OCI-LY7 (cell line): ENCODE measurements at regions not wholly inside any gene's neighbourhood (a gene's known extent, or its start where the extent isn't known, plus 50 kb on each side); places are given as distances from the start of the nearest gene placed in this dataset.

Experiments used
- BruUV-seq: library from RNA; stranded (reverse); fragments of 400-500 nt; replicated peaks from 2 replicates; lab custom pipeline; 2021; lab: Mats Ljungman, UMichigan
- CTCF ChIA-PET: fragments of 300-600 bp; sonication (Branson Sonifier 250); formaldehyde crosslinking; loops from one replicate; lab custom pipeline; 2022; ENCODE audit warnings: antibody characterized with exemption; ENCODE audit not compliant: unreplicated experiment; lab: Charles Lee
- POLR2A ChIA-PET: fragments of 300-600 bp; sonication (Branson Sonifier 250); formaldehyde crosslinking; loops from one replicate; lab custom pipeline; 2022; ENCODE audit warnings: antibody characterized with exemption; lab: Charles Lee
- DNase-seq: peaks from one replicate; pipeline ENCODE4 v3.0.0-alpha.2; 2015; ENCODE audit warnings: low spot score
- H2AFZ ChIP-seq: fragments of 200-600 bp; sonication (generic), shearing (Covaris generic); 2 replicates; pipeline ENCODE4 v1.6.1; 2014; ENCODE audit warnings: mild to moderate bottlenecking, antibody characterized with exemption, low read length, moderate library complexity
- H3K27ac ChIP-seq: fragments of 200-600 bp; sonication (generic); 2 replicates; pipeline ENCODE4 v1.5.1; 2014; ENCODE audit warnings: mixed run types, low read depth, mild to moderate bottlenecking, moderate library complexity, low read length, inconsistent platforms; ENCODE audit not compliant: poor library complexity, severe bottlenecking
- H3K36me3 ChIP-seq: fragments of 200-600 bp; sonication (generic); 2 replicates; pipeline ENCODE4 v1.6.1; 2014; ENCODE audit warnings: mild to moderate bottlenecking, antibody characterized with exemption, low read length, moderate library complexity, mixed read lengths; ENCODE audit not compliant: insufficient read depth
- H3K4me1 ChIP-seq: fragments of 200-600 bp; sonication (generic); 2 replicates; pipeline ENCODE4 v1.5.1; 2014; ENCODE audit warnings: mild to moderate bottlenecking, low read length; ENCODE audit not compliant: insufficient read depth, poor library complexity, severe bottlenecking
- H3K4me2 ChIP-seq: fragments of 200-600 bp; sonication (generic); 2 replicates; pipeline ENCODE4 v1.6.1; 2014; ENCODE audit warnings: mild to moderate bottlenecking, low read length
- H3K4me3 ChIP-seq: fragments of 200-600 bp; sonication (generic); 2 replicates; pipeline ENCODE4 v1.5.1; 2014; ENCODE audit warnings: mild to moderate bottlenecking, low read depth, low read length; ENCODE audit not compliant: poor library complexity, severe bottlenecking
- H3K79me2 ChIP-seq: fragments of 200-600 bp; sonication (generic); 2 replicates; pipeline ENCODE4 v1.6.1; 2016; ENCODE audit warnings: low read depth, mild to moderate bottlenecking, low read length, moderate library complexity, mixed read lengths; ENCODE audit not compliant: insufficient read depth
- H3K9me2 ChIP-seq: fragments of 200-600 bp; sonication (generic); 2 replicates; pipeline ENCODE4 v1.6.1; 2016; ENCODE audit warnings: mild to moderate bottlenecking, low read length, mixed read lengths; ENCODE audit not compliant: insufficient read depth
- H3K9me3 ChIP-seq: fragments of 200-600 bp; sonication (generic); 2 replicates; pipeline ENCODE4 v1.6.1; 2014; ENCODE audit warnings: mild to moderate bottlenecking, mixed run types, low read length, mixed read lengths
- H4K20me1 ChIP-seq: fragments of 200-600 bp; sonication (generic); 2 replicates; pipeline ENCODE4 v1.6.1; 2014; ENCODE audit warnings: mild to moderate bottlenecking, antibody characterized with exemption, low read length, moderate library complexity, mixed read lengths; ENCODE audit not compliant: insufficient read depth
- EZH2phosphoT487 ChIP-seq: fragments of 200-600 bp; sonication (generic); IDR thresholded peaks from 2 replicates; pipeline ENCODE4 v1.6.1; 2018; ENCODE audit warnings: low read depth, borderline replicate concordance, mild to moderate bottlenecking, mixed run types, antibody characterized with exemption, low read length, moderate library complexity, mixed read lengths
- intact Hi-C: fragments of 100-400 bp; cut with micrococcal nuclease; formaldehyde crosslinking; loops from one replicate; pipeline ENCODE4 v1.10.0; 2022; ENCODE audit not compliant: unreplicated experiment
- TF ChIP-seq, protein P1 (sequence below): fragments of 200-600 bp; sonication (generic); conservative IDR thresholded peaks from 2 replicates; pipeline ENCODE4 v1.5.1; 2014; ENCODE audit warnings: mild to moderate bottlenecking, antibody characterized with exemption, low read length, moderate library complexity, mixed read lengths

DNA sequence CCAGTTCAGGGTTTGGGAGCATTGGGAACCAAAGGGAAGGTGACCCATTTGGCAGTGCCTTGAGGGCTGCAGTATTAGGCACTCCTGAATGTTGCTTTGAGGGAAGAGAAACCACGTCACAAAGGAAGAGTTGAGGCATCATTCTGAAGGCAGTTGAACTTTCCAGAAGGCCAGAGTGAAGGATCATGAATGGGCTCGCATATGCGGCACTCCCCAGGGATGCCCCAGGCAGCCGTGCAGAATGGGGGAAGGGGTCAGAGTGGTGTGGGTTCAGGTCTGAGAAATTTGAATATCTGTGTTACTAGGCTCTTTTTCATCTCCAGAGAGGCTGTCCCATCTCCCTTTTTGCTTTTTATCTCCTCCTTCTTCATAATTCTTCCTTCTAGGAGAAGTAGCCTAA lies 60.6 kb upstream of the HMHB1 start:
- no peaks in the 10 kb centered on the region for H4K20me1 ChIP-seq
- no peaks in the 10 kb centered on the region for H3K79me2 ChIP-seq
- DNase-seq, result no peak
- intact Hi-C loops, result no loop called here
- H3K4me1 ChIP-seq, result no peaks in the 10 kb centered on the region
- peaks cover 4% of the 10 kb centered on the region; the same call in 1 of the 2 replicates for H3K9me2 ChIP-seq
- no peak overlapping the region for H3K4me3 ChIP-seq
- BruUV-seq, result no TSS peak
- H3K36me3 ChIP-seq, result no peaks in the 10 kb centered on the region
- no peaks in the 10 kb centered on the region for H3K9me3 ChIP-seq
- H2AFZ ChIP-seq, result no peak overlapping the region
- H3K27ac ChIP-seq, result no peak overlapping the region
- TF ChIP-seq EZH2phosphoT487, result no peak
- TF ChIP-seq, protein P1, sequence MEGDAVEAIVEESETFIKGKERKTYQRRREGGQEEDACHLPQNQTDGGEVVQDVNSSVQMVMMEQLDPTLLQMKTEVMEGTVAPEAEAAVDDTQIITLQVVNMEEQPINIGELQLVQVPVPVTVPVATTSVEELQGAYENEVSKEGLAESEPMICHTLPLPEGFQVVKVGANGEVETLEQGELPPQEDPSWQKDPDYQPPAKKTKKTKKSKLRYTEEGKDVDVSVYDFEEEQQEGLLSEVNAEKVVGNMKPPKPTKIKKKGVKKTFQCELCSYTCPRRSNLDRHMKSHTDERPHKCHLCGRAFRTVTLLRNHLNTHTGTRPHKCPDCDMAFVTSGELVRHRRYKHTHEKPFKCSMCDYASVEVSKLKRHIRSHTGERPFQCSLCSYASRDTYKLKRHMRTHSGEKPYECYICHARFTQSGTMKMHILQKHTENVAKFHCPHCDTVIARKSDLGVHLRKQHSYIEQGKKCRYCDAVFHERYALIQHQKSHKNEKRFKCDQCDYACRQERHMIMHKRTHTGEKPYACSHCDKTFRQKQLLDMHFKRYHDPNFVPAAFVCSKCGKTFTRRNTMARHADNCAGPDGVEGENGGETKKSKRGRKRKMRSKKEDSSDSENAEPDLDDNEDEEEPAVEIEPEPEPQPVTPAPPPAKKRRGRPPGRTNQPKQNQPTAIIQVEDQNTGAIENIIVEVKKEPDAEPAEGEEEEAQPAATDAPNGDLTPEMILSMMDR, result no peak
- CTCF ChIA-PET, result no interaction called here
- H3K4me2 ChIP-seq, result no peak overlapping the region
- POLR2A ChIA-PET, result no interaction called here

DNA sequence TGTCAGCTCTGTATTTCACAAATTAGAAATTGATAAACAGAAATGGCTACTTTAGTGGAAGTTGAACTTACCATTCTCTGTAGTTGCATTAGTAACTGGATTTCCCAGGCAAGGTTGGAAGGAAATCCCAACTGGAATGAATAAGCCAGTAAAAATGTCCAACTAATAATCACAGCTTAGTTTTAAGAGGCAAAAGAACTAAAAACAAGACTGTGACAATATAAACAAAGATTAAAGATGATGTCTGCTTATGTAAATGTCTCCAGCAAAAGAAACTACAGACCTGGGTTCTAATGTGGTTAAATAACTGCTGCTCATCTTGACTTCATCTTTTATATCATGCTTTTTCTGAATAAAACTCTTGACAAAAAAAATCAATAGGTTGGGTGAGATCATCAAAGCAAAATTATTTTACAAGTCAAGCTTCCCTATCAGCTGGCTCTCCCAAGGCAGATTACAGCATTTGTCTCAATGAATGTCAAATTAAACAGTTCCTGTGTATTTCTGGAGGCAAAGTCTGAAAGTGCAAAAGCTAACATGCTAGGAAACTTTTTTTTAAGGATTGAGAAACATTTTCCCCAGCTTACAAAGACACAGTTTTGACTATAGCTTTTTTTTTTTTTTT lies 62.3 kb upstream of the HMHB1 start:
- Histone ChIP-seq H3K36me3 (no peaks in the 10 kb centered on the region), H3K79me2 (no peaks in the 10 kb centered on the region), H4K20me1 (no peaks in the 10 kb centered on the region), H3K4me3 (no peak overlapping the region), H3K9me2 (peaks cover 4% of the 10 kb centered on the region; the same call in 1 of the 2 replicates), H3K27ac (no peak overlapping the region), H3K9me3 (no peaks in the 10 kb centered on the region), H2AFZ (no peak overlapping the region), H3K4me1 (no peaks in the 10 kb centered on the region), H3K4me2 (no peak overlapping the region)
- no peak for TF ChIP-seq EZH2phosphoT487
- TF ChIP-seq, protein P1, result no peak
- no peak for DNase-seq
- intact Hi-C loops, result no loop called here
- no TSS peak for BruUV-seq
- ChIA-PET POLR2A (interaction anchor here (0.6 to 1.1 kb wide), 5 partner anchors 9 to 501 kb away, joined by 3 to 10 read pairs (median 4); no protein-coding TSS in a partner anchor), CTCF (no interaction called here)

DNA sequence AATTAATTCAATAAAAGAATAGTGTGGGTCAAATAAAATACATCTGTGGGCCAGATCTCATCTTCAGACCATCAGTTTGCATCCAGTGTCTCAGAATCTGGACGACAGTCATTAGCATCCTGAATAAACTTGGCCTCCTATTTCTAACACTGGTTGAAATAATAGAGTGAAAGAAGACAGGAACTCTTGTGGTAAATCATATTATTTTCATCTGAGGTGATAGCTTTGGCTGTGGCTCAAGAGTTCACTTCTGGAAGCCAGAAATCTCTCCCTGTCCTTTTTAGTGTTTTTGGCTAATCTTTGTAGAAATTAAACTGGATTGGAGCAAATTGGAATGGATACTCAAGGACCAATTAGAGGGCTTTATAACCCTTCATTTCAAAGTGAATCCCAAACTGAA lies 63.4 kb upstream of the HMHB1 start:
- H3K79me2 ChIP-seq, result no peaks in the 10 kb centered on the region
- no peak for TF ChIP-seq EZH2phosphoT487
- TF ChIP-seq, protein P1, result no peak
- intact Hi-C loops, result no loop called here
- H3K4me2 ChIP-seq, result no peak overlapping the region
- no peaks in the 10 kb centered on the region for H3K4me1 ChIP-seq
- H3K9me2 ChIP-seq, result peaks cover 4% of the 10 kb centered on the region; the same call in 1 of the 2 replicates
- no TSS peak for BruUV-seq
- POLR2A ChIA-PET, result interaction anchor here (0.5 to 1.1 kb wide), 2 partner anchors 13 to 500 kb away, joined by 3 read pairs; no protein-coding TSS in a partner anchor
- no peak overlapping the region for H3K27ac ChIP-seq
- H3K9me3 ChIP-seq, result no peaks in the 10 kb centered on the region
- DNase-seq, result no peak
- H4K20me1 ChIP-seq, result no peaks in the 10 kb centered on the region
- no peak overlapping the region for H3K4me3 ChIP-seq
- no peak overlapping the region for H2AFZ ChIP-seq
- CTCF ChIA-PET, result no interaction called here
- H3K36me3 ChIP-seq, result no peaks in the 10 kb centered on the region
